GM19240 (cell line): ENCODE measurements at regions not wholly inside any gene's neighbourhood (a gene's known extent, or its start where the extent isn't known, plus 50 kb on each side); places are given as distances from the start of the nearest gene placed in this dataset.

Experiments
- DNase-seq: peaks from one replicate; pipeline ENCODE4 v3.0.0; 2011; ENCODE audit warnings: low spot score; ENCODE audit not compliant: insufficient read length

DNA sequence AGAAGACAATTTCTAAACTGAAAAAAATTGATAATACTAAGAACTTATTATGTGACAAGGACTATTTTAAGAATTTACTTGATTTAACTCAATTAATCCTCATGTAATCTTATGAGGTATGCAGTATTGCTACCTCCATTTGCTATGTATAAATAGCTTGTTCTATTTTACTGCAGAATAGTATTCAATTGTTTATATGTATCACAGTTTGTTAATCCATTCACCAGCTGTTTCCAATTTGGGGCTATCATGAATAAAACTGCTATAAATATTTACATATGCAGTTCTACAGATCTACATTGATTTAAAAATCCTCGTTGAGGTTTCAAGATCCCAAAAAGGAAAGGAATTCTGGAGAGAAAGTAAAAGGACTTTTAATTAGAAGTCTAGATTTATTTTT, 54.8 kb upstream of the DOCK10 start:
- no peak for DNase-seq
